NCI-H146 (cell line): ENCODE measurements at regions not wholly inside any gene's neighbourhood (a gene's known extent, or its start where the extent isn't known, plus 50 kb on each side); places are given as distances from the start of the nearest gene placed in this dataset.
"Not testable (repeated sequence)": the region's sequence is repeated elsewhere in the genome, so short reads cannot be mapped to it uniquely, and the experiment has no call there.

Experiments used
- DNase-seq: peaks from one replicate; lab custom pipeline; 2025; lab: John Stamatoyannopoulos, UW

- DNase-seq = no peak
These were observed 273.6 kb downstream of the ZBBX start for GRCh38 chr3:167106456-167106855.

DNA sequence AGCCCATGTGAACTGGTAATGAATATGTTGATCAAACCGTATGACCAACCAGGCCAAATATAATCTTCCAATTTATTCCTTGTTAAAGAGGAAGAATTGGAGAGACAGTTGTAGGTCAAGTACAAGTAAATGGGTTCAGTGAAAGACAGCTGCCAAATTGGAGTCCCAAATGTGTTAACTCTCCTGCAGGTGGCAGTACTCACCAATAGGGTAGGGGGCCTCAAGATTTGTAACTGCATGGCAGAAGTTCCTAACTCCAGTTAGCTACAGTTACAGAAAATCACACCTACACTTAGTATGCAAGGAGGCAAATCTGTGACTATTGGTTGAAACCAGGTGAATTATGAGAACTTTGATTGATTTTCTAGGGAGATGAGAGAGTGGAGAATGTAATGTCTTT is 278.0 kb downstream of the ZBBX start:
- DNase-seq = no peak

- DNase-seq = no peak
These were observed 279.4 kb downstream of the ZBBX start for GRCh38 chr3:167100651-167101050.

GRCh38 chr3:167100200-167100599 is 279.9 kb downstream of the ZBBX start:
- no peak for DNase-seq

DNA sequence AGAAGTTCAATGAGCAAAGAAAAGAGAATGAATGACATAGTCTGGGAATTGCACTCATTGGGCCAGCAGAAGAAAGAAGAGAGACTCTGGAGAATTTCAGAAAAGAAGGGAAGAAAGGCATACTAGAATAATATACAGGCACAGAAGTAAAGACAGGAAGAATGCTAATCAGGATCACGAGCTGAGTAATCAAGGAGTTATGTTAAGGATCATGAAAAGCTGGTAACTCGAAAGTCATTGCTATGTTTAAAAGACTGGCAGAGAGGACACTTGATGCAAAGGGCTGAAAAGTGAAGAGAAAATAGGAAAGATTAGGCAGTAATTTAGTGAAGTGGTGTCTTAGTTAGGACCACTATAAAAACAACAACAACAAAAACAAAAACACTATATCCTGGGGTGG is 284.1 kb downstream of the ZBBX start:
- no peak for DNase-seq

DNA sequence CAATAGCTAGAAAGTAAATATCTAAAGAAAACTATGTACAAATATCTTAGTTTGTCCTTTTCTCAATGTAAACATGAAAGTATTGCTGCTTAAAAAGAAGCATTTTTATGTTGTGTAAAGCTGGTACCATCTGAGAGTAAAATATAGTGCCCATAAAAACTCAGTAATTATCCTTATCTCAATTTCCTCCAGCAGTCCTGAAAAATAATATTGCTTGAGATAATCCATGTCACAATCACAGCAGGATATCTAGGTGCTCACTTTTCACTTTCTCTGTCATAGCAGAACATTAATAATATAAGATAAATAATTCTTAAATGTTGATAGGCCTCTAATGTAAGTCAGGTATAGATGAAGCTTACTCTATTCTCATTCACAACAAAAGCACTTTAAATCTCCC is 285.5 kb downstream of the ZBBX start:
- no peak for DNase-seq

DNA sequence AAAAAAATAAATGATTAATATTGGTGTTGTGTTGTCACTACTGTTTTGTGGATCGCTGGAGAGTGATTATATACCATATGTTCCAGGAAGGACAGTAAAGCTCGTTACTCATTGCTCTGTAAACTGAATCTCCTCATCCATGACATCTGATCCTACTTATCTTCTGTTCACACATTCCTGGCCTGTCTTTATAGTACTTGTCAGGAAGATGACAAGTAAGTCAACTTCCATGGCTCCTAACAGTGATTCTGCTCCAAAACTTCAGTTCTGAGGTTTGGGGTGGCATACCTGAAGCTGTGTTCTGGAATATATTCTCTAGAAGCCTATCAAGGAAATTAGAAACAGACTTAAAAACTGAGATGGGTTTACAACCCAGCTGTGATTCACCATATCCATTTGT is 288.9 kb downstream of the ZBBX start:
- DNase-seq = peak; percentile 80

DNA sequence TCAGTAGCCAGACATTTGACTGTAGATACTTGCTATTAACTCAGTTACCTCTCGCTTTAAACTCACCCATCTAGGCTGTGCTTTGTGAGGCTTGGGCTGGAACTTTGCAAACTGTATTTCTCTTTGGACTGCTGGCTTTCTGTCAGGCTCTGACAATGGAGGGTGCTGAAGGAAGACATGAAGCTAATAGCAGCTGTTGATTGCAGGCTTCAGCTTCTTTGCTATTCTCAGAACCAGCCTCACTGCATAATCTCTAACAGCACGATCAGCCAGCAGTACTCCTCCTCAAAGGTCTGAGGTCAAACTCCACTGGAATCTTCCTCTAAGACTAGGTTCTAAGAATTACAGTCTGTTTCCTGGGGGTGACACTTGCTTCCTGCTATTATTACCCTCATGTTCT is 295.6 kb downstream of the ZBBX start:
- DNase-seq = no peak

DNA sequence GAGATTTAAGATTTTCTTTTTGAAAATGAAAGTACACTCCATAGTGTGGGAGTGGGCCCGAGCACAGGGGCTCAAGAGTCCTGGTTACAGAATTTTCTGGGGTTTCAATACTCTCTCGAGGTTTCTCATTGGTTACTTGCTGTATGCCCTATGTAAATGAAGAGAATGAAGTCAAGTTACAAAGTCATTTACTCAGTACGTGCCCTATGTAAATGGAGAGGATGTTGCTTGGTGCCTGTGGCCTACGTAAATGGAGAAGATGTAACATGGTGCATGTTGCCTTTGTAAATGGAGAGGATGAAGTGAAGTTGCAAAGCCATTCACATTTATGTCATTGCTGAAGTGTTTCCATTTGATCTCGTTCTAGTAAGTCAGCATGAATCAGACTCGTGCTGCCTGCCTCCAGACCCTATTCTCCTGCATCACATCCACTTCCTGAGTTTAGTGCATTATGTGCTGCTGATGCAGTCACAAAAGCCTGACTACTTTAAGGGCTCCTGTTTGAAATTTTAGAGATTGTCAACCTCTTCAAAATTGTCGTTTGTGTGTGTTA is 302.0 kb downstream of the ZBBX start:
- DNase-seq = peak; percentile 66

GRCh38 chr3:167067787-167068161 is 312.3 kb downstream of the ZBBX start:
- no peak for DNase-seq

DNA sequence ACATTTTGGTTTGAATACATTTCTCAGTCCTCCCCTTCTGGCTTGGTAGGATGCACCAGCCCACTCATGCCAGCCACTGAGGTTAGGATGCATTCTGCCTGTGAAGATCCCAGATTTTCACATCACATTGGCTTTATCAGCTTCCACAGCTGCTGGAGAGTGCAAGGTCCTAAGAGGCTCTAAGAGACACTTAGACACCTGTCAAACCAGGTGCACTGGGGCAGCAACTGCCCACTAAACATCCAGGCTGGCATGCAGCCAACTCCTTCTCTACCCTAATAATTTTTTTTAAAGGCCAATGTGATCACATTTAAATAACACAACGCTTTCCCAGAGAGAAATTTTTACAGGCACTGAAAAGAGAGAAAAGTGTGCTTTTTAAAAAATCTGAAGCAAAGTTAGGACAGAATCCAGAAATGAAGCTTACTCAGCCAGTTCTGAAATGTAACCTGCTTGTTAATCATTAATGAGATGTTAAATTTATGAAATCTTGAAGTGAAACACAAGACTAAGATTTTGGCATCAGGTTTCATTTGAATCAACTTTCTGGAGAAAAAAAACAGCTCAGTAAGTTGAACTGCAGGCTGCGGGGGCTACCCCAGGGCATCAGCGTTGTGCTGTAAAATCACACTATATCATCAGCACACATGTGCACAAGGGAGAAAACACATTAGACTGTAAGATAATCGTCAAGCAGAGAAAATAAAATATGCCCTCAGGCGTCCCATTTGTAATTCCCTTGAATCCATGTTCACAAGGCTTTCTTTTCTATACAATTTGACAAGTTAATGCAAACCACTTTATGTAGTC is 312.9 kb downstream of the ZBBX start:
- peak; percentile 100 for DNase-seq

DNA sequence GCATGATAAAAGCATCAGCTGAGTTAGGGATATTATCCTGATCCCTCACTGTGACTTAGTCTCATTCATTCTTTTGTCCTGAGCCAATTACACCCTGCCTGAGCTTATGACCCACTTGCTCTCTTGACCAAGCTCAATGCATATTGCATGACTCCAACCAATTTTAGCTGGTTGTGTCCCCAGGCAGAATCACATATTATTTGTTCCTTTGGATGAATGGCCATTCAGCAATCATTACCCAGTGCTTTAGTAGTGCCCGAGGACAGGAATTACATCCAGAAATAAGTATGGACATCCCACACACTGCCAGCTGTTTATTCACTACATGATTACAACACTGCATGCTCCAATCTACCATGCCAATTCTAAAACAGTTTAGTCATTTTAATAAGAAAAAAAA is 322.5 kb downstream of the ZBBX start:
- peak; percentile 100 for DNase-seq

GRCh38 chr3:167054926-167055325 is 325.2 kb downstream of the ZBBX start:
- DNase-seq = peak; percentile 67

DNA sequence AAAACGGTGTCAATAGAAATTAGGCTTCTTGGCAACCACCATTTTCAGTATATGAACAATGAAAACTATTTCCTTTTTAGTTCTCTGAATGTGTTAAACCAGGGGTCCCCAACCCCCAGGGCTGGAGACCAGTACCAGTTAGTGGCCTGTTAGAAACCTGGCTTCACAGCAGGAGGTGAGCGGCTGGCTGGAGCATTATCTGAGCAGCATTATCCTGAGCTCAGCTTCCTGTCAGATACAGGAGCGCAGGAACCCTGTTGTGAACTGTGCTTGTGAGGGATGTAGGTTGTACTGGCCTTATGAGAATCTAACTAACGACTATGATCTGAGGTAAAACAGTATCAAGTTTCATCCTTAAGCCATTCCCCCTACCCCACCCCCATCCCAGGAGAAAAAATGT is 328.7 kb downstream of the ZBBX start:
- DNase-seq = peak; percentile 98

DNA sequence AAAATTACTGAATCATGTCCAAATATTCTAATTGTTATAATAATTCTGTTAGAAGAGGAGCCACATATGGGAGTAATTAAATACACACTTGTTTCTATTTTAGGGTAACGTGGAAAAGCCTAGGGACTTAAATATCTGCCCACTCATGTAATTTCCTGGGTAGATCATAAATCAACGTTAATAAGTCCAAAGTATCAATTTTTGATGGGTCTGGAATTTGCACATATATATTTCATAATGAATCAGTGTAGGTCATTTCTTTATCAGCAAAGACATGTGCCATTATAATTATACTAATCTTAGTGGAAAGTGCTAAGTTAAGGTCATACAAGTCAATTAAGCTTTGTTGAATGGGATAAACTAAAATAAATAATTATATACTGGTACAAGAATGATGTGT is 346.2 kb downstream of the ZBBX start:
- DNase-seq = no peak

DNA sequence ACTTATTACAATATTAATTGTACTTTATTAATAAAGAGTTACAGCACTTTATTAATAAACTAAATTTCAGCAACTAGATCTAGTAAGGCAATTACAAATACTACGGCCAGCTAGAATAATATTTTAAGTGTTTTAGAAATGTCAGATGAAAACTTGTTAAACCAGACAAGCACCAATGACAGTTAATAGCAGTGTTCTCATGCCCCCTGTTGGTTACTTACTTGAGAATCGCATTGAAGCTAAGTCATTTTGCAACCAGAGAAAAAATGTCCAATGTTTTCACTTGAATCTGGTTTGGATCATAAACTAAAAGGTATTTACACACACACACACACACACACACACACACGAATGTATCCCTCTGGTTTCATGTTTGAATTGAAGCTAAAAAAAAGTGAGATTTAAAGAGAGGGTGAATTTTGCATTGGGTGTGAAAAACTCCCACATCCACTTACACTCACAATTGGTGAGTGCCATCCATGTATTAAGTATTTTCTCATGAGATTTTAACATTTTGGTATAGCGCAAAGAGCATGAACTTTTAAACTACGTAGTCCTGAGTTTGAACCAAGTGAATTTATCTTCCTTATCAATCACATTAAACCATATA is 347.7 kb downstream of the ZBBX start:
- DNase-seq = peak; percentile 94

DNA sequence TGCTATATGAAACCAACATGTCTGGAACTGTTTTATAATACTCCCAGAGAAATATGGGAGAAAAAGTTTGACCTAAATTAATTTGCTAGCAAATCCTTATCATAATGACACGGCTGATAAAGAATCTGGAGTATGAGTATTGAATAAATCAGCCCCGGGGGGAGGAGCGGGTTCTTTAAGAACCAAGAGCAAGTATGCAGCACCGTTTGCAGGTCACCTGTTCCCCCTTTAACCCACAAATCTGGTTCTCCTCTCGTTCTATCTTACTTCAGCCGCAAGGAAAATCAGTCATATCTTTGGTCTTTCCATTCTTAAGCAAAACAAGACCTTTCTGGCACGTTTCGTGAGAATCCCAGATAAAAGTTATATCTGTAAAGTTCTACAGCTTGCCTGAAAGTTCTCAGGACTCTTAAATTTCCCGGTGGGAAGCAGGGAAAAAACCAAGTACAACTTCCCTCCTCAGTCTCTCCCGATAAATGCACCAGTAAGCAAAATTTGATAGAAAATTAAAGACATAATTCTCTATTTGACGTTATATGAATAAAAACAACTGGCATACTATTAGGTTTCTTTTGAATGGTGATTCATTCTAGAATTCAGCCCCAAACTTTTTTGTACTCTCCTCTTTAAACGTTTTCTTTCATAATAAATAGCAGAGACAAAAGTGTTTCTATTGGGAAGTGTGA is 348.6 kb downstream of the ZBBX start:
- peak; percentile 55 for DNase-seq

DNA sequence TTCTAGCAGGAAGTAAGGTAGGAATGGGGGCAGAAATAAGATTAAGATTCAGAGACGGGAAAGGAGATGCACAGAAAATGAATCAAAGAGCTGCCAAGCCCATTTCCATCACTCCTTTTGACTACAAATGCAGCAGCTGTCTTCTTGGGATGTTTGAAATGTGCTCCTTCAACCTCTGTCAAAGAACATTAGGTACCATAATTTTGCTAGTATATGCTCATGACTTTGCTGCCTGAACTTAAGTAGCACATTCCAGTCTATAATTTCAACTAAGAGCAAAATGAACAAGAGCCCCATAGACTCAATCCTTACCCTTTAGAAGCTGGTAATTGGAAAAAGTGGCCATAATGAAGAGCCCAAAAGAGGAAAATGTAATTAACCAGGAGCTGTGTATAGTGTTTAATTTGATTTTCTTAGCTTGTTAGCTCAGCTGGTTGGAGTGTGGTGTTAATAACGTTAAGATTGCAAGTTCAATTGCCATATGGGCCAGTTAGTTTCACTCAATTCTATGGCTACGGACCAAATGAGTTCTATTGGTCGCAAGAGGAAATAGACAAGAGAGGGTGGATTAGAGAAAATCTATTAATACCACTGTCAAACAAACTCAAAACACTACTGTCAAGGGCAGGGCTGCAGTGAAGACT is 349.9 kb downstream of the ZBBX start:
- DNase-seq = peak; percentile 92

DNA sequence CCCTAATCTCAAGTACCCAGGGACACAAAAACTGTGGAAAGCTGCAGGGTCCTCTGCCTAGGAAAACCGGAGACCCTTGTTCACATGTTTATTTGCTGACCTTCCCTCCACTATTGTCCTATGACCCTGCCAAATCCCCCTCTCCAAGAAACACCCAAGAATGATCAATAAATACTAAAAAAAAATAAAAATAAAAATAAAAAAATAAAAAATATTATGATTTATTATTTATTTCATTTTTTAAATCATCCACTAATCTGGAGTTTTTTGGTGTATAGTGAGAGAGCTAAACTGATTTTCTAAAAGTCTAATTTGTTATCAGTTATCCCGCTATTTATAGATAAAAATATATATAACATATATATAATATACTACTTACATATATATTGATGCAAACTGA is 360.6 kb downstream of the ZBBX start:
- DNase-seq = not testable (repeated sequence)

- DNase-seq = not testable (repeated sequence)
These were observed 361.4 kb downstream of the ZBBX start for GRCh38 chr3:167018591-167019111.

- no peak for DNase-seq
These were observed 367.4 kb downstream of the ZBBX start for GRCh38 chr3:167012691-167013090.

DNA sequence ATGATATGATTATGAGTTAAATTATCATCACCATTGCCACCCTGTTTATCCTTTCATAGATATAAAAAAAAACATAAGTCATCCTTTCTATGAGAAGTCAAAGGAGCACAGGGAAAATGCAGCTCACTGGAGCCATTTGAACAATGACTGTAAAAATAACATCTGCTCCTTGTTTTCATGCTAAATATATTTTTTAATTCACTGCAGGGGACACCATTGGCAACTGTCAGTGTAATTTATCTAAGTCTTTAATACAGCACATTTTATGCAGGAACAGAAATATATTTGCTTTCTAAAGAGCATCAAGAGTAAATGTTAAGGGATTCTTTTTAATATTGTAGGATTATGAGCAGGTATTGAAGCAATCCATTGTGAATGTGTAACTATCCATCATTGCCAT is 371.3 kb downstream of the ZBBX start:
- no peak for DNase-seq
